K562 (cell line): ENCODE measurements at regions not wholly inside any gene's neighbourhood (a gene's known extent, or its start where the extent isn't known, plus 50 kb on each side); places are given as distances from the start of the nearest gene placed in this dataset.

Source experiments
- ATAC-seq: fragments of 200-7000 bp; cut with Tn5 transposase; 3 replicates; pipeline ENCODE4 v1.9.1; 2020; ENCODE audit warnings: moderate library complexity
- BruUV-seq: library from RNA; stranded (reverse); fragments of 400-500 nt; replicated peaks from 2 replicates; lab custom pipeline; 2021; lab: Mats Ljungman, UMichigan
- CTCF ChIA-PET: fragments of 300-600 bp; formaldehyde crosslinking; extraction: SDS; loops from one replicate; lab custom pipeline; 2021; ENCODE audit warnings: low intra/inter-chr PET ratio; lab: Yijun Ruan, JAX
- POLR2A ChIA-PET: fragments of 300-600, 350-650 bp; sonication (Branson Sonifier 250); formaldehyde crosslinking; extraction: SDS; loops from one replicate; lab custom pipeline; 2021; ENCODE audit warnings: antibody characterized with exemption, inconsistent platforms; lab: Yijun Ruan, JAX
- DNase-seq, 4 experiments: peaks; one replicate each; pipeline versions ENCODE4 v3.0.0 to v3.0.0-alpha.2; 2011 to 2018; ENCODE audit warnings: low spot score in 3 of 4, mixed read lengths in 3 of 4; ENCODE audit errors: extremely low read depth in 1 of 4
- FAIRE-seq: peaks from 2 replicates; lab custom pipeline; 2011; peaks lifted over from hg19 to GRCh38; lab: Jason Lieb, UNC
- H2AFZ ChIP-seq: 2 replicates; pipeline ENCODE4 v1.6.0; 2011; ENCODE audit warnings: low read depth, low read length, control low read depth, inconsistent platforms
- H3K27ac ChIP-seq: fragments of 200-600 bp; 3 replicates; pipeline ENCODE4 v1.8.0; 2011; ENCODE audit warnings: low read depth, mild to moderate bottlenecking, control low read depth, inconsistent platforms, low read length, moderate library complexity, mixed read lengths; ENCODE audit errors: extremely low read depth
- H3K27me3 ChIP-seq, 2 experiments: fragments of 300-600 bp in 1 of 2; 2 replicates in 1 of 2; 3 replicates in 1 of 2; pipeline versions ENCODE4 v1.6.0 to v1.8.0; 2011; ENCODE audit warnings: inconsistent platforms in 2 of 2, low read length in 2 of 2, mild to moderate bottlenecking in 1 of 2, mixed read lengths in 1 of 2, moderate library complexity in 1 of 2; ENCODE audit not compliant: control insufficient read depth in 2 of 2, insufficient read depth in 2 of 2
- H3K36me3 ChIP-seq: fragments of 300-600 bp; 3 replicates; pipeline ENCODE4 v1.8.0; 2011; ENCODE audit warnings: mild to moderate bottlenecking, low read length, inconsistent platforms; ENCODE audit not compliant: control insufficient read depth, insufficient read depth
- H3K4me1 ChIP-seq, 2 experiments: fragments of 200-600 bp in 1 of 2; replicated peaks in 1 of 2; 2 replicates in 1 of 2; 3 replicates in 1 of 2; pipeline versions ENCODE4 v1.5.1 to v1.8.0; 2011; ENCODE audit warnings: inconsistent platforms in 2 of 2, low read length in 2 of 2, mild to moderate bottlenecking in 1 of 2, mixed read lengths in 1 of 2, moderate library complexity in 1 of 2; ENCODE audit not compliant: control insufficient read depth in 2 of 2, insufficient read depth in 2 of 2
- H3K4me2 ChIP-seq: 2 replicates; pipeline ENCODE4 v1.6.1; 2011; ENCODE audit warnings: low read length, control low read depth, inconsistent platforms, mixed read lengths; ENCODE audit not compliant: insufficient read depth
- H3K4me3 ChIP-seq: fragments of 200-600 bp; sonication (generic), shearing (Covaris generic); 2 replicates; pipeline ENCODE4 v1.5.1; 2016; ENCODE audit warnings: control low read depth, inconsistent platforms
- H3K79me2 ChIP-seq: fragments of 200-600 bp; 3 replicates; pipeline ENCODE4 v1.8.0; 2011; ENCODE audit warnings: low read length, inconsistent platforms; ENCODE audit not compliant: control insufficient read depth, insufficient read depth
- H3K9ac ChIP-seq, 2 experiments: 2 replicates each; pipeline versions ENCODE4 v1.6.0 to v1.6.1; 2011; ENCODE audit warnings: low read depth in 2 of 2, low read length in 2 of 2, control low read depth in 1 of 2, inconsistent platforms in 1 of 2, mild to moderate bottlenecking in 1 of 2, mixed read lengths in 1 of 2; ENCODE audit not compliant: insufficient read depth in 1 of 2
- H3K9me1 ChIP-seq: one replicate; pipeline ENCODE4 v1.6.0; 2011; ENCODE audit warnings: inconsistent platforms, mild to moderate bottlenecking, low read length, moderate library complexity; ENCODE audit not compliant: control insufficient read depth, insufficient read depth
- H3K9me3 ChIP-seq: replicated peaks from 2 replicates; pipeline ENCODE4 v1.5.1; 2011; ENCODE audit warnings: low read depth, low read length, inconsistent platforms; ENCODE audit not compliant: control insufficient read depth, insufficient read depth
- H4K20me1 ChIP-seq: replicated peaks from 2 replicates; pipeline ENCODE4 v1.6.1; 2011; ENCODE audit warnings: low read length, inconsistent platforms, mixed read lengths; ENCODE audit not compliant: control insufficient read depth, insufficient read depth
- CEBPG ChIP-seq, 3 experiments: fragments of 200-800 bp in 1 of 3; sonication (Bioruptor generic) in 1 of 3; sonication (generic) in 1 of 3; formaldehyde crosslinking in 1 of 3; IDR thresholded peaks in 2 of 3; conservative IDR thresholded peaks in 1 of 3; 2 replicates each; pipeline versions ENCODE4 v1.6.1 to v1.8.0; 2016 to 2022; ENCODE audit warnings: missing compliant biosample characterization in 2 of 3, missing genetic modification characterization in 2 of 3, mild to moderate bottlenecking in 1 of 3, missing genetic modification reagents in 1 of 3
- NRF1 ChIP-seq, 2 experiments: fragments of 450-650 bp; IDR thresholded peaks in 1 of 2; conservative IDR thresholded peaks in 1 of 2; 2 replicates each; pipeline ENCODE4 v1.6.1; 2014; ENCODE audit warnings: mild to moderate bottlenecking in 2 of 2
- RAD21 ChIP-seq, 2 experiments: fragments of 250-450 bp in 1 of 2; fragments of 450-650 bp in 1 of 2; sonication (Bioruptor Pico) in 1 of 2; formaldehyde crosslinking in 1 of 2; IDR thresholded peaks in 1 of 2; conservative IDR thresholded peaks in 1 of 2; 2 replicates each; pipeline versions ENCODE4 v1.4.0 to v1.8.0; 2020 to 2022; ENCODE audit warnings: mild to moderate bottlenecking in 2 of 2, moderate library complexity in 1 of 2
- RB1 ChIP-seq: fragments of 450-650 bp; IDR thresholded peaks from 2 replicates; pipeline ENCODE4 v1.6.1; 2017; ENCODE audit warnings: low read depth, mild to moderate bottlenecking
- TOE1 ChIP-seq, 2 experiments: fragments of 450-650 bp in 1 of 2; sonication (generic) in 1 of 2; formaldehyde crosslinking in 1 of 2; IDR thresholded peaks; 2 replicates each; pipeline versions ENCODE4 v1.7.1 to v1.8.0; 2016 to 2022; ENCODE audit warnings: borderline replicate concordance in 2 of 2, mild to moderate bottlenecking in 2 of 2, antibody characterized with exemption in 1 of 2, inconsistent platforms in 1 of 2, low read depth in 1 of 2, missing genetic modification reagents in 1 of 2, moderate library complexity in 1 of 2
- ZEB2 ChIP-seq: fragments of 450-650 bp; IDR thresholded peaks from 2 replicates; pipeline ENCODE4 v1.6.1; 2016
- ZNF217 ChIP-seq: sonication (generic); formaldehyde crosslinking; IDR thresholded peaks from 2 replicates; pipeline ENCODE4 v1.8.0; 2022; ENCODE audit warnings: mild to moderate bottlenecking, missing genetic modification reagents
- WGBS: fragments of 100-300 bp; shearing (Covaris generic); methylation state at CpG from one replicate; pipeline ENCODE4 v1.1.6; 2016; ENCODE audit warnings: low coverage, mixed read lengths; ENCODE audit not compliant: insufficient coverage; ENCODE audit errors: missing lambda C conversion rate; 5-methylcytosine and 5-hydroxymethylcytosine counted together
- in situ Hi-C: fragments of 300-500 bp; cut with MboI; formaldehyde crosslinking; loops from 4 replicates; pipeline ENCODE4 v1.15.0; 2018; ENCODE audit warnings: inconsistent platforms, mixed read lengths
- intact Hi-C: fragments of 100-400 bp; cut with micrococcal nuclease; formaldehyde crosslinking; loops from 2 replicates; pipeline ENCODE4 v1.14.2; 2022
- TF ChIP-seq, protein P1 (sequence below): fragments of 450-650 bp; IDR thresholded peaks from 2 replicates; pipeline ENCODE4 v1.6.1; 2017; ENCODE audit warnings: antibody characterized with exemption, mild to moderate bottlenecking

DNA sequence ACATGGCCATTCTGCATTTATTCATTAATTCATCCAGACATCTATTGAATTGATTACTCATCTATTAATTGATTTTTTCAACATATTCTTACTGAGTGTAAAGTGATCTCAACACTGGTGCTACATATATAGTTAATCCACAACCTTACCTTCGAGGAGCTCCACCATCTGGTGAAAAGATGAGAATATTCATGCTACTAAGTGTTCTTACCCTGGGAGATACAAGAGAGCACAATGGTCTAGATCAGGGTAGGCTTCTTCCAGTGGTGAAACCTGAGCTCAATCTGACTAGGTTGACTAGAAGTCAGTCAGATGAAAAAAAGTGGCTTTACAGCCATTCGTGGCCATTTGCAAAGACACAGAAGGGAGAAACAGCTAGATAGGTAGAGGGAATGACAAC, 507.4 kb downstream of the ANKRD7 start:
- no peak overlapping the region for H3K9ac ChIP-seq
- DNase-seq (peak in 1 of 4 experiments; percentile 10), ATAC-seq (peak; percentile 34; the same call in 1 of the 3 replicates), FAIRE-seq (no peak)
- TF ChIP-seq ZNF217 (CRISPR knock-in tag) (no peak), RAD21 (CRISPR knock-in tag; conservative IDR thresholded peaks at IDR 0.05 in 1 of 2, IDR thresholded peaks at IDR 0.05 in 1 of 2) (peak in 1 of 2 experiments; percentile 48; a peak in 2 of 4 replicates)
- intact Hi-C loops (no loop called here), in situ Hi-C loops (no loop called here)
- H3K4me3 ChIP-seq: no peak overlapping the region
- H3K36me3 ChIP-seq: no peaks in the 10 kb centered on the region
- WGBS: 0% methylated on average over 2 of the region's 2 CpGs
- CTCF ChIA-PET: no interaction called here
- H3K9me1 ChIP-seq: no peaks in the 10 kb centered on the region
- H3K27ac ChIP-seq: no peak overlapping the region
- no TSS peak for BruUV-seq
- H3K4me2 ChIP-seq: no peak overlapping the region
- no peak overlapping the region for H2AFZ ChIP-seq
- no peaks in the 10 kb centered on the region for H3K4me1 ChIP-seq
- POLR2A ChIA-PET: no interaction called here
- H4K20me1 ChIP-seq: no peaks in the 10 kb centered on the region
- H3K9me3 ChIP-seq: no peaks in the 10 kb centered on the region
- no peaks in the 10 kb centered on the region for H3K79me2 ChIP-seq
- no peaks in the 10 kb centered on the region for H3K27me3 ChIP-seq

DNA sequence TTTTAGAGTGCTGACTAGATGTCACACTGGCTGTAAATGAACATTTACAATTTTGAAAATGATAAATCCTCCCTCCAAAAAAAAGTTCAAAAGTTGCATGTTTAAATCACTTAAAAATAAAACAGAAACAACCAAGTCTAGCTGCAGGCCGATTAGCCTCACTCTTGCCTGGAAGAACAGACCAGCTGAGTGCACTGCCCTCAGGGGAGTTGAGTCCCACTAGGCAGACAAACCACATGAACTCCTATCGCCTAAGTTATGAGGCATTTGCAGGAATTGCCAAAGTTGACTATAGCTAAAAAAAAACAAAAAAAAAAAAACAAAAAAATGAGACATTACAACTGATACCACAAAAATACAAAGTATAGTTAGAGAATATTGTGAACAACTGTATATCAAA, 510.0 kb downstream of the ANKRD7 start:
- FAIRE-seq (peak; percentile 51), DNase-seq (no peak), ATAC-seq (no peak)
- BruUV-seq: no TSS peak
- Histone ChIP-seq H3K27me3 (no peaks in the 10 kb centered on the region), H3K27ac (no peak overlapping the region), H3K9me1 (no peaks in the 10 kb centered on the region), H3K79me2 (no peaks in the 10 kb centered on the region), H3K9ac (no peak overlapping the region), H3K4me2 (no peak overlapping the region), H3K9me3 (no peaks in the 10 kb centered on the region), H3K4me1 (no peaks in the 10 kb centered on the region), H4K20me1 (no peaks in the 10 kb centered on the region), H3K36me3 (no peaks in the 10 kb centered on the region), H2AFZ (no peak overlapping the region), H3K4me3 (no peak overlapping the region)
- TF ChIP-seq TOE1 (IDR thresholded peaks at IDR 0.05; ENCODE audit: borderline replicate concordance): no peak
- TF ChIP-seq TOE1 (CRISPR knock-in tag; IDR thresholded peaks at IDR 0.05; ENCODE audit: borderline replicate concordance, low read depth): no peak
- TF ChIP-seq, protein P1, sequence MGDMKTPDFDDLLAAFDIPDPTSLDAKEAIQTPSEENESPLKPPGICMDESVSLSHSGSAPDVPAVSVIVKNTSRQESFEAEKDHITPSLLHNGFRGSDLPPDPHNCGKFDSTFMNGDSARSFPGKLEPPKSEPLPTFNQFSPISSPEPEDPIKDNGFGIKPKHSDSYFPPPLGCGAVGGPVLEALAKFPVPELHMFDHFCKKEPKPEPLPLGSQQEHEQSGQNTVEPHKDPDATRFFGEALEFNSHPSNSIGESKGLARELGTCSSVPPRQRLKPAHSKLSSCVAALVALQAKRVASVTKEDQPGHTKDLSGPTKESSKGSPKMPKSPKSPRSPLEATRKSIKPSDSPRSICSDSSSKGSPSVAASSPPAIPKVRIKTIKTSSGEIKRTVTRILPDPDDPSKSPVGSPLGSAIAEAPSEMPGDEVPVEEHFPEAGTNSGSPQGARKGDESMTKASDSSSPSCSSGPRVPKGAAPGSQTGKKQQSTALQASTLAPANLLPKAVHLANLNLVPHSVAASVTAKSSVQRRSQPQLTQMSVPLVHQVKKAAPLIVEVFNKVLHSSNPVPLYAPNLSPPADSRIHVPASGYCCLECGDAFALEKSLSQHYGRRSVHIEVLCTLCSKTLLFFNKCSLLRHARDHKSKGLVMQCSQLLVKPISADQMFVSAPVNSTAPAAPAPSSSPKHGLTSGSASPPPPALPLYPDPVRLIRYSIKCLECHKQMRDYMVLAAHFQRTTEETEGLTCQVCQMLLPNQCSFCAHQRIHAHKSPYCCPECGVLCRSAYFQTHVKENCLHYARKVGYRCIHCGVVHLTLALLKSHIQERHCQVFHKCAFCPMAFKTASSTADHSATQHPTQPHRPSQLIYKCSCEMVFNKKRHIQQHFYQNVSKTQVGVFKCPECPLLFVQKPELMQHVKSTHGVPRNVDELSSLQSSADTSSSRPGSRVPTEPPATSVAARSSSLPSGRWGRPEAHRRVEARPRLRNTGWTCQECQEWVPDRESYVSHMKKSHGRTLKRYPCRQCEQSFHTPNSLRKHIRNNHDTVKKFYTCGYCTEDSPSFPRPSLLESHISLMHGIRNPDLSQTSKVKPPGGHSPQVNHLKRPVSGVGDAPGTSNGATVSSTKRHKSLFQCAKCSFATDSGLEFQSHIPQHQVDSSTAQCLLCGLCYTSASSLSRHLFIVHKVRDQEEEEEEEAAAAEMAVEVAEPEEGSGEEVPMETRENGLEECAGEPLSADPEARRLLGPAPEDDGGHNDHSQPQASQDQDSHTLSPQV: no peak
- no peak for TF ChIP-seq CEBPG (CRISPR knock-in tag; IDR thresholded peaks at IDR 0.05)
- no peak for TF ChIP-seq CEBPG (tag; conservative IDR thresholded peaks at IDR 0.05 in 1 of 2, IDR thresholded peaks at IDR 0.05 in 1 of 2)
- TF ChIP-seq NRF1 (conservative IDR thresholded peaks at IDR 0.05 in 1 of 2, IDR thresholded peaks at IDR 0.05 in 1 of 2): no peak
- TF ChIP-seq RB1: no peak
- TF ChIP-seq ZEB2: no peak
- WGBS: 0% methylated on average over 2 of the region's 2 CpGs
- CTCF ChIA-PET: no interaction called here
- in situ Hi-C loops (no loop called here), intact Hi-C loops (no loop called here)
- POLR2A ChIA-PET: no interaction called here
